GM12878 (cell line): ENCODE measurements at regions not wholly inside any gene's neighbourhood (a gene's known extent, or its start where the extent isn't known, plus 50 kb on each side); places are given as distances from the start of the nearest gene placed in this dataset.

ENCODE experiments used
- ATAC-seq: fragments of 200-7000 bp; cut with Tn5 transposase; 3 replicates; pipeline ENCODE4 v1.9.1; 2020; ENCODE audit warnings: mild to moderate bottlenecking, moderate library complexity
- BruUV-seq: library from RNA; stranded (reverse); fragments of 400-500 nt; replicated peaks from 2 replicates; lab custom pipeline; 2021; lab: Mats Ljungman, UMichigan
- CTCF ChIA-PET: fragments of 300-600 bp; sonication (Branson Sonifier 250); formaldehyde crosslinking; extraction: SDS; loops from one replicate; lab custom pipeline; 2021; ENCODE audit warnings: inconsistent platforms; lab: Yijun Ruan, JAX
- POLR2A ChIA-PET: fragments of 350-600 bp; formaldehyde crosslinking; extraction: SDS; loops from one replicate; lab custom pipeline; 2021; ENCODE audit warnings: inconsistent platforms; lab: Charles Lee
- RAD21 ChIA-PET: fragments of 300-600 bp; sonication (Branson Sonifier 250); formaldehyde crosslinking; loops from one replicate; lab custom pipeline; 2023; ENCODE audit warnings: antibody characterized with exemption; ENCODE audit not compliant: unreplicated experiment; lab: Charles Lee
- SMC1A ChIA-PET: fragments of 300-600 bp; sonication (Branson Sonifier 250); formaldehyde crosslinking; loops from one replicate; lab custom pipeline; 2023; ENCODE audit not compliant: unreplicated experiment, uncharacterized antibody; lab: Charles Lee
- DNase-seq: peaks from one replicate; pipeline ENCODE4 v3.0.0-alpha.2; 2011; ENCODE audit warnings: low read depth, low spot score
- FAIRE-seq: peaks from 3 replicates; lab custom pipeline; 2011; peaks lifted over from hg19 to GRCh38; lab: Jason Lieb, UNC
- H2AFZ ChIP-seq: 2 replicates; pipeline ENCODE4 v1.6.0; 2011; ENCODE audit warnings: low read depth, low read length, control low read depth; ENCODE audit not compliant: control insufficient read depth
- H3K27ac ChIP-seq: 2 replicates; pipeline ENCODE4 v1.5.1; 2011; ENCODE audit warnings: control low read depth; ENCODE audit not compliant: control insufficient read depth, insufficient read depth
- H3K27me3 ChIP-seq, 2 experiments: replicated peaks in 1 of 2; 2 replicates each; pipeline versions ENCODE4 v1.6.0 to v1.6.1; 2011; ENCODE audit warnings: low read length in 1 of 2; ENCODE audit not compliant: control insufficient read depth in 2 of 2, insufficient read depth in 2 of 2
- H3K36me3 ChIP-seq, 2 experiments: 2 replicates each; pipeline ENCODE4 v1.5.1; 2011; ENCODE audit warnings: low read length in 1 of 2; ENCODE audit not compliant: control insufficient read depth in 2 of 2, insufficient read depth in 2 of 2
- H3K4me1 ChIP-seq: 2 replicates; pipeline ENCODE4 v1.6.1; 2011; ENCODE audit warnings: mild to moderate bottlenecking, low read length, moderate library complexity, mixed read lengths; ENCODE audit not compliant: control insufficient read depth, insufficient read depth
- H3K4me2 ChIP-seq: 2 replicates; pipeline ENCODE4 v1.6.0; 2011; ENCODE audit warnings: control low read depth; ENCODE audit not compliant: control insufficient read depth, insufficient read depth
- H3K4me3 ChIP-seq: fragments of 200-600 bp; sonication (generic); 2 replicates; pipeline ENCODE4 v1.5.1; 2016
- H3K79me2 ChIP-seq: 2 replicates; pipeline ENCODE4 v1.6.0; 2011; ENCODE audit warnings: low read length; ENCODE audit not compliant: control insufficient read depth, insufficient read depth
- H3K9ac ChIP-seq: 2 replicates; pipeline ENCODE4 v1.8.0; 2011; ENCODE audit warnings: low read length, control low read depth, mixed read lengths; ENCODE audit not compliant: control insufficient read depth, insufficient read depth
- H3K9me3 ChIP-seq: replicated peaks from 3 replicates; pipeline ENCODE4 v1.5.1; 2011; ENCODE audit warnings: mild to moderate bottlenecking, low read length; ENCODE audit not compliant: control insufficient read depth, insufficient read depth
- H4K20me1 ChIP-seq: 2 replicates; pipeline ENCODE4 v1.6.0; 2011; ENCODE audit not compliant: control insufficient read depth, insufficient read depth
- CREB1 ChIP-seq: IDR thresholded peaks from 2 replicates; pipeline ENCODE4 v1.6.1; 2012; ENCODE audit warnings: low read depth, mild to moderate bottlenecking, inconsistent platforms
- ESRRA ChIP-seq: IDR thresholded peaks from 2 replicates; pipeline ENCODE4 v1.6.1; 2012; ENCODE audit warnings: mild to moderate bottlenecking, low read length, improper control_type of control experiment
- EZH2 ChIP-seq: IDR thresholded peaks from 2 replicates; pipeline ENCODE4 v1.6.1; 2012; ENCODE audit warnings: low read depth, mild to moderate bottlenecking, control low read depth, inconsistent platforms, low read length, borderline replicate concordance; ENCODE audit not compliant: control insufficient read depth
- HSF1 ChIP-seq: fragments of 150-350 bp; IDR thresholded peaks from 2 replicates; pipeline ENCODE4 v1.6.1; 2014; ENCODE audit warnings: mild to moderate bottlenecking, low read depth, low read length
- IRF3 ChIP-seq: fragments of 450-650 bp; IDR thresholded peaks from 2 replicates; pipeline ENCODE4 v1.6.1; 2014; ENCODE audit warnings: mild to moderate bottlenecking
- MEF2B ChIP-seq: fragments of 450-650 bp; IDR thresholded peaks from 2 replicates; pipeline ENCODE4 v1.6.1; 2018; ENCODE audit warnings: mild to moderate bottlenecking, moderate library complexity; ENCODE audit not compliant: partially characterized antibody, poor library complexity, severe bottlenecking
- MYC ChIP-seq: IDR thresholded peaks from 2 replicates; pipeline ENCODE4 v1.6.1; 2011; ENCODE audit warnings: mild to moderate bottlenecking, low read length, moderate library complexity, inconsistent platforms; ENCODE audit not compliant: insufficient read depth, insufficient replicate concordance, insufficient read length, severe bottlenecking
- RELB ChIP-seq: fragments of 450-650 bp; IDR thresholded peaks from 2 replicates; pipeline ENCODE4 v1.6.1; 2017; ENCODE audit warnings: low read depth, mild to moderate bottlenecking, moderate library complexity
- SP1 ChIP-seq: IDR thresholded peaks from one replicate; pipeline ENCODE4 v1.6.1; 2011; ENCODE audit warnings: low read depth, low read length
- TCF7 ChIP-seq: IDR thresholded peaks from 2 replicates; pipeline ENCODE4 v1.6.1; 2014; ENCODE audit warnings: antibody characterized with exemption, borderline replicate concordance
- WGBS: methylation state at CpG from one replicate; pipeline ENCODE4 v1.1.6; 2016; ENCODE audit warnings: low lambda C conversion rate; ENCODE audit not compliant: insufficient replicate concordance, insufficient coverage; ENCODE audit errors: missing lambda C conversion rate; 5-methylcytosine and 5-hydroxymethylcytosine counted together
- in situ Hi-C: fragments of 300-500 bp; cut with MboI; formaldehyde crosslinking; loops from 9 replicates; pipeline ENCODE4 v1.14.3; 2018; ENCODE audit warnings: mixed read lengths
- intact Hi-C: fragments of 100-400 bp; cut with micrococcal nuclease; formaldehyde crosslinking; loops from one replicate; pipeline ENCODE4 v1.14.2; 2022; ENCODE audit not compliant: unreplicated experiment

- ChIA-PET POLR2A (interaction anchor here (0.8 kb wide), 1 partner anchor 18 kb away, joined by 3 read pairs; no protein-coding TSS in a partner anchor), CTCF (interaction anchor here (0.6 to 0.9 kb wide), 2 partner anchors 9 to 15 kb away, joined by 3 read pairs; no protein-coding TSS in a partner anchor), RAD21 (no interaction called here), SMC1A (interaction anchor here (0.8 to 2.3 kb wide), 5 partner anchors 8 to 90 kb away, joined by 3 to 10 read pairs (median 3); no protein-coding TSS in a partner anchor)
- BruUV-seq: no TSS peak
- no peak overlapping the region for H2AFZ ChIP-seq
- no peak overlapping the region for H3K9ac ChIP-seq
- 81% methylated on average over 2 of the region's 2 CpGs for WGBS
- intact Hi-C loops: no loop called here
- no peak overlapping the region for H3K4me2 ChIP-seq
- peaks cover under 1% of the 10 kb centered on the region; the same call in 2 of the 3 replicates for H3K9me3 ChIP-seq
- DNase-seq (no peak), FAIRE-seq (no peak), ATAC-seq (no peak)
- no peaks in the 10 kb centered on the region for H3K79me2 ChIP-seq
- H4K20me1 ChIP-seq: no peaks in the 10 kb centered on the region
- H3K27me3 ChIP-seq: no peaks in the 10 kb centered on the region
- in situ Hi-C loops: no loop called here
- H3K4me1 ChIP-seq: peaks cover 18% of the 10 kb centered on the region
- H3K4me3 ChIP-seq: no peak overlapping the region
- TF ChIP-seq TCF7 (no peak), EZH2 (no peak), HSF1 (no peak), IRF3 (no peak), SP1 (no peak), RELB (no peak), MYC (no peak), MEF2B (no peak), CREB1 (no peak), ESRRA (no peak)
- H3K27ac ChIP-seq: no peak overlapping the region
- no peaks in the 10 kb centered on the region for H3K36me3 ChIP-seq
These were observed 206.7 kb upstream of the PROK2 start for GRCh38 chr3:71991681-71992080.
